Type B pancreatic cell (in vitro differentiated cells): ENCODE measurements at regions not wholly inside any gene's neighbourhood (a gene's known extent, or its start where the extent isn't known, plus 50 kb on each side); places are given as distances from the start of the nearest gene placed in this dataset.

Experiments used
- DNase-seq: peaks from one replicate; pipeline ENCODE4 v3.0.0; 2021; ENCODE audit warnings: mixed read lengths; ENCODE audit not compliant: unreplicated experiment; ENCODE audit errors: extremely low spot score
- H3K27ac Mint-ChIP-seq: 2 replicates; pipeline ENCODE4 v1.8.0; 2021; ENCODE audit warnings: mild to moderate bottlenecking, mixed read lengths
- H3K27me3 Mint-ChIP-seq: 2 replicates; pipeline ENCODE4 v1.8.0; 2021; ENCODE audit warnings: mixed read lengths
- H3K36me3 Mint-ChIP-seq: 2 replicates; pipeline ENCODE4 v1.8.0; 2021; ENCODE audit warnings: mixed read lengths
- H3K4me1 Mint-ChIP-seq: one replicate; pipeline ENCODE4 v1.8.0; 2021; ENCODE audit warnings: mixed read lengths; ENCODE audit not compliant: unreplicated experiment
- H3K4me3 Mint-ChIP-seq: 2 replicates; pipeline ENCODE4 v1.8.0; 2021; ENCODE audit warnings: mild to moderate bottlenecking, mixed read lengths
- H3K9me3 Mint-ChIP-seq: 2 replicates; pipeline ENCODE4 v1.8.0; 2021; ENCODE audit warnings: mixed read lengths
- TF ChIP-seq, protein P1 (sequence below): fragments of 200-600 bp; sonication (generic); conservative IDR thresholded peaks from 2 replicates; pipeline ENCODE4 v1.5.0; 2021; ENCODE audit warnings: antibody characterized with exemption, mild to moderate bottlenecking

DNA sequence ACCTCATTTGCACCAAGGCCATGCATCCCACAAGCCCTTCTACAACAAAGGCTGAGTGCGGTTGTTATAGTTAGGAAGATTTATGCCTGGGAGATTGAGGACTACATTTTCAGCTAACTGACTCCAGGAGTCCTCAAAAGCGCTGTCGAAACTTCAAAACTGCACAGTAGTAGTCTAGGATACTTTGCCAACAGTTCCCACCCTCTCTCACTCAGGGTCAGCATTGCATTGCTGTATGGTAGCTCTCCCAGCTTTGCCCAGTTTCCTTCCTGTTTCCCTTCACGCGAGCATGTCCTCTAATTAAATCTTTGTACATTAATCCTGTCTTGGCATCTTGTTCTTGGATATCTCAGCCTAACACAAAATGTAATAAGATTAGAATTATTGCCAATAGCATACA lies 420.6 kb upstream of the UBE2E3 start:
- TF ChIP-seq, protein P1, sequence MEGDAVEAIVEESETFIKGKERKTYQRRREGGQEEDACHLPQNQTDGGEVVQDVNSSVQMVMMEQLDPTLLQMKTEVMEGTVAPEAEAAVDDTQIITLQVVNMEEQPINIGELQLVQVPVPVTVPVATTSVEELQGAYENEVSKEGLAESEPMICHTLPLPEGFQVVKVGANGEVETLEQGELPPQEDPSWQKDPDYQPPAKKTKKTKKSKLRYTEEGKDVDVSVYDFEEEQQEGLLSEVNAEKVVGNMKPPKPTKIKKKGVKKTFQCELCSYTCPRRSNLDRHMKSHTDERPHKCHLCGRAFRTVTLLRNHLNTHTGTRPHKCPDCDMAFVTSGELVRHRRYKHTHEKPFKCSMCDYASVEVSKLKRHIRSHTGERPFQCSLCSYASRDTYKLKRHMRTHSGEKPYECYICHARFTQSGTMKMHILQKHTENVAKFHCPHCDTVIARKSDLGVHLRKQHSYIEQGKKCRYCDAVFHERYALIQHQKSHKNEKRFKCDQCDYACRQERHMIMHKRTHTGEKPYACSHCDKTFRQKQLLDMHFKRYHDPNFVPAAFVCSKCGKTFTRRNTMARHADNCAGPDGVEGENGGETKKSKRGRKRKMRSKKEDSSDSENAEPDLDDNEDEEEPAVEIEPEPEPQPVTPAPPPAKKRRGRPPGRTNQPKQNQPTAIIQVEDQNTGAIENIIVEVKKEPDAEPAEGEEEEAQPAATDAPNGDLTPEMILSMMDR: no peak
- H3K27me3 Mint-ChIP-seq: no peaks in the 10 kb centered on the region
- no peak overlapping the region for H3K27ac Mint-ChIP-seq
- no peaks in the 10 kb centered on the region for H3K9me3 Mint-ChIP-seq
- no peak for DNase-seq
- no peak overlapping the region for H3K4me3 Mint-ChIP-seq
- H3K36me3 Mint-ChIP-seq: no peaks in the 10 kb centered on the region
- peaks cover 5% of the 10 kb centered on the region for H3K4me1 Mint-ChIP-seq

GRCh38 chr2:180559038-180559437 lies 421.4 kb upstream of the UBE2E3 start:
- peaks cover 5% of the 10 kb centered on the region for H3K4me1 Mint-ChIP-seq
- TF ChIP-seq, protein P1: no peak
- H3K36me3 Mint-ChIP-seq: no peaks in the 10 kb centered on the region
- H3K9me3 Mint-ChIP-seq: no peaks in the 10 kb centered on the region
- H3K27me3 Mint-ChIP-seq: no peaks in the 10 kb centered on the region
- DNase-seq: no peak
- no peak overlapping the region for H3K4me3 Mint-ChIP-seq
- no peak overlapping the region for H3K27ac Mint-ChIP-seq

GRCh38 chr2:180555391-180555965 lies 424.9 kb upstream of the UBE2E3 start:
- H3K4me1 Mint-ChIP-seq: no peaks in the 10 kb centered on the region
- H3K4me3 Mint-ChIP-seq: no peak overlapping the region
- DNase-seq: no peak
- no peak overlapping the region for H3K27ac Mint-ChIP-seq
- H3K9me3 Mint-ChIP-seq: no peaks in the 10 kb centered on the region
- H3K36me3 Mint-ChIP-seq: no peaks in the 10 kb centered on the region
- H3K27me3 Mint-ChIP-seq: no peaks in the 10 kb centered on the region
- TF ChIP-seq, protein P1: no peak

DNA sequence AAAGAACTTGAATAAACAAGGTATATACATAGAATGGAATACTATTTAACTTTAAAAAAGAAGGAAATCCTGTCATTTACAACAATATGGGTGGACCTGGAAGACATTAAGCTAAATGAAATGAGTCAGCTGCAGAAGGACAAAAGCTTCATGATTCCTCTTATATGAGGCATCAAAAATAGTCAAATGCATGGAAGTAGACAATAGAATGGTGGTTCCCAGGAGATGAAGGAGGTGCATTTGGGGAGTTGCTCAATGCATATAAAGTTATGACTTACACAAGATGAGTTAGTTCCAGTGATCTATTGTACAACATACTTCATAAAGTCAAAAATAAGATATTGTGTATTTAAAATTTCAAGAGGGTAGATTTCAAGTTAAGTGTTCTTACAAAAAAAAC lies 426.1 kb upstream of the UBE2E3 start:
- TF ChIP-seq, protein P1: no peak
- DNase-seq: no peak
- no peaks in the 10 kb centered on the region for H3K27me3 Mint-ChIP-seq
- no peaks in the 10 kb centered on the region for H3K36me3 Mint-ChIP-seq
- H3K27ac Mint-ChIP-seq: no peak overlapping the region
- H3K9me3 Mint-ChIP-seq: no peaks in the 10 kb centered on the region
- no peak overlapping the region for H3K4me3 Mint-ChIP-seq
- H3K4me1 Mint-ChIP-seq: no peaks in the 10 kb centered on the region

DNA sequence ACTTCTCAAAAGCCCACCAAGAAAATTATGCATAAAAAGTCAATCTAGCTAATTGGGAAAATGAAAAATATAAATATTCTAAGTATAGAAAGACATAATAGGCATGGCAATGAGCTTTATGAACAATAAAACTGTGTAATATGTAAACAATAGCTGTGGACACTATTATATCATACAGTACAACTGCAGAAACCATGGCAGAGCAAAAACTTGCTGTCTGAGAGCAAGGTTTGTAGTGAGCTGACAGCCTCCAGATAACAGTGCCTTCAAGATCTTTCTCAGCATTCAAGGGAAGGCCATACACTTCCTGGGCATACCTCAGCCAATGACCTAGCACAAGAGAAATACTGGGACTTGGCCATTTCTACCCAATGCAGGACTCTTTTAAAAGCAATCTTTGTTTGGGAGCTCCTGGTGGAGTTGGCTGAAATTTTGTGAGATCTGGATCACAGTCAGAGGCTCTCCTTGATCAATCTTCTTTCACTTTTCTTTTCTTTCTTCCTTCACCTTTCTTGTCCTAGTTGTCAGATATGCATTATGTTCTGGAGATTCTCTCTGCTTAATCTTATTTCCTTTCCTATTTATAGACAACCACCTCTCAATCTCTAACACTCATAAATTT lies 427.2 kb upstream of the UBE2E3 start:
- H3K4me3 Mint-ChIP-seq: no peak overlapping the region
- H3K27ac Mint-ChIP-seq: no peak overlapping the region
- TF ChIP-seq, protein P1: no peak
- no peaks in the 10 kb centered on the region for H3K9me3 Mint-ChIP-seq
- no peaks in the 10 kb centered on the region for H3K36me3 Mint-ChIP-seq
- DNase-seq: no peak
- H3K4me1 Mint-ChIP-seq: no peaks in the 10 kb centered on the region
- H3K27me3 Mint-ChIP-seq: no peaks in the 10 kb centered on the region
